ENCODE measurements at regions not wholly inside any gene's neighbourhood (a gene's known extent, or its start where the extent isn't known, plus 50 kb on each side); places are given as distances from the start of the nearest gene placed in this dataset.
"Not testable (repeated sequence)": the region's sequence is repeated elsewhere in the genome, so short reads cannot be mapped to it uniquely, and the experiment has no call there.

GRCh38 chr2:228956701-228957474 is 314.2 kb downstream of the PID1 start:
- intact Hi-C loops (cut with micrococcal nuclease) = no loop called here

- intact Hi-C loops (cut with micrococcal nuclease) = no loop called here
These were observed 321.3 kb downstream of the PID1 start for GRCh38 chr2:228949831-228950230.

- intact Hi-C loops (cut with micrococcal nuclease) = no loop called here
These were observed 325.4 kb downstream of the PID1 start for GRCh38 chr2:228945710-228946109.

- intact Hi-C loops (cut with micrococcal nuclease) = no loop called here
These were observed 328.2 kb downstream of the PID1 start for GRCh38 chr2:228942856-228943255.

GRCh38 chr2:228938629-228939028 is 332.5 kb downstream of the PID1 start:
- intact Hi-C loops (cut with micrococcal nuclease) = no loop called here

GRCh38 chr2:228927028-228928010 is 343.8 kb downstream of the PID1 start:
- intact Hi-C loops (cut with micrococcal nuclease) = no loop called here

GRCh38 chr2:228919808-228920207 is 351.3 kb downstream of the PID1 start:
- intact Hi-C loops (cut with micrococcal nuclease) = no loop called here

GRCh38 chr2:228917220-228917619 is 353.9 kb downstream of the PID1 start:
- intact Hi-C loops (cut with micrococcal nuclease) = no loop called here

GRCh38 chr2:228916416-228917090 is 354.5 kb downstream of the PID1 start:
- intact Hi-C loops (cut with micrococcal nuclease) = no loop called here

- intact Hi-C loops (cut with micrococcal nuclease) = no loop called here
These were observed 357.9 kb downstream of the PID1 start for GRCh38 chr2:228913176-228913575.

GRCh38 chr2:228910872-228911271 is 360.2 kb downstream of the PID1 start:
- intact Hi-C loops (cut with micrococcal nuclease) = not testable (repeated sequence)

- intact Hi-C loops (cut with micrococcal nuclease) = no loop called here
These were observed 368.9 kb downstream of the PID1 start for GRCh38 chr2:228902176-228902575.

- intact Hi-C loops (cut with micrococcal nuclease) = no loop called here
These were observed 369.6 kb downstream of the PID1 start for GRCh38 chr2:228901531-228901930.

- intact Hi-C loops (cut with micrococcal nuclease) = no loop called here
These were observed 392.9 kb downstream of the PID1 start for GRCh38 chr2:228878138-228878537.

GRCh38 chr2:228876276-228876675 is 394.8 kb downstream of the PID1 start:
- intact Hi-C loops (cut with micrococcal nuclease) = no loop called here

- intact Hi-C loops (cut with micrococcal nuclease) = no loop called here
These were observed 395.8 kb downstream of the PID1 start for GRCh38 chr2:228875152-228875900.

GRCh38 chr2:228871012-228871411 is 400.1 kb downstream of the PID1 start:
- intact Hi-C loops (cut with micrococcal nuclease) = no loop called here

GRCh38 chr2:228869636-228870264 is 401.3 kb downstream of the PID1 start:
- intact Hi-C loops (cut with micrococcal nuclease) = no loop called here

GRCh38 chr2:228867406-228867805 is 403.7 kb downstream of the PID1 start:
- intact Hi-C loops (cut with micrococcal nuclease) = no loop called here

- intact Hi-C loops (cut with micrococcal nuclease) = no loop called here
These were observed 404.3 kb downstream of the PID1 start for GRCh38 chr2:228866781-228867180.

- intact Hi-C loops (cut with micrococcal nuclease) = no loop called here
These were observed 405.0 kb downstream of the PID1 start for GRCh38 chr2:228866044-228866443.

All from T-helper 1 cell treated with Interleukin-12 subunit alpha and Interleukin-12 subunit beta and Interleukin-4 antibody, amounts not matched to agents 30 ng/mL and 1 ng/mL, for 36 hours (primary cell).